H1 (cell line): ENCODE measurements at regions not wholly inside any gene's neighbourhood (a gene's known extent, or its start where the extent isn't known, plus 50 kb on each side); places are given as distances from the start of the nearest gene placed in this dataset.

Experiments used
- CBX8 ChIP-seq: fragments of 300-800, 300-1000 bp; sonication (generic); IDR thresholded peaks from 2 replicates; pipeline ENCODE4 v1.7.1; 2016; ENCODE audit warnings: low read depth, low read length, borderline replicate concordance
- E2F6 ChIP-seq: IDR thresholded peaks from 2 replicates; pipeline ENCODE4 v1.6.1; 2012; ENCODE audit warnings: inconsistent platforms
- EZH2 ChIP-seq: fragments of 200-600 bp; sonication (generic); IDR thresholded peaks from 2 replicates; pipeline ENCODE4 v1.7.1; 2012; ENCODE audit warnings: low read depth, mild to moderate bottlenecking, moderate library complexity, low read length, inconsistent platforms; ENCODE audit not compliant: severe bottlenecking
- GTF2F1 ChIP-seq: IDR thresholded peaks from 2 replicates; pipeline ENCODE4 v1.6.1; 2012; ENCODE audit warnings: low read depth, low read length, improper control_type of control experiment, borderline replicate concordance
- JUN ChIP-seq: IDR thresholded peaks from 2 replicates; pipeline ENCODE4 v1.6.1; 2011; ENCODE audit warnings: low read depth, mild to moderate bottlenecking, improper control_type of control experiment, low read length
- POLR2AphosphoS5 ChIP-seq: IDR thresholded peaks from 2 replicates; pipeline ENCODE4 v1.6.1; 2011; ENCODE audit warnings: low read depth, low read length
- SIX5 ChIP-seq: IDR thresholded peaks from 2 replicates; pipeline ENCODE4 v1.6.1; 2011; ENCODE audit warnings: mild to moderate bottlenecking, low read depth, low read length
- TEAD4 ChIP-seq: IDR thresholded peaks from 2 replicates; pipeline ENCODE4 v1.6.1; 2012; ENCODE audit warnings: low read depth, low read length, inconsistent platforms, mixed read lengths
- TF ChIP-seq, protein P1 (sequence below), 3 experiments: IDR thresholded peaks; 1 replicate in 2 of 3; 2 replicates in 1 of 3; pipeline versions ENCODE4 v1.5.1 to v1.6.1; 2011; ENCODE audit warnings: low read length in 3 of 3, mild to moderate bottlenecking in 3 of 3, inconsistent platforms in 2 of 3, low read depth in 1 of 3, moderate library complexity in 1 of 3; ENCODE audit not compliant: insufficient read depth in 1 of 3; ENCODE audit errors: control extremely low read depth in 1 of 3

- no peak for TF ChIP-seq POLR2AphosphoS5
- no peak for TF ChIP-seq CBX8
- TF ChIP-seq TEAD4, result no peak
- TF ChIP-seq EZH2, result no peak
- TF ChIP-seq JUN, result no peak
- no peak for TF ChIP-seq GTF2F1
- TF ChIP-seq, protein P1, sequence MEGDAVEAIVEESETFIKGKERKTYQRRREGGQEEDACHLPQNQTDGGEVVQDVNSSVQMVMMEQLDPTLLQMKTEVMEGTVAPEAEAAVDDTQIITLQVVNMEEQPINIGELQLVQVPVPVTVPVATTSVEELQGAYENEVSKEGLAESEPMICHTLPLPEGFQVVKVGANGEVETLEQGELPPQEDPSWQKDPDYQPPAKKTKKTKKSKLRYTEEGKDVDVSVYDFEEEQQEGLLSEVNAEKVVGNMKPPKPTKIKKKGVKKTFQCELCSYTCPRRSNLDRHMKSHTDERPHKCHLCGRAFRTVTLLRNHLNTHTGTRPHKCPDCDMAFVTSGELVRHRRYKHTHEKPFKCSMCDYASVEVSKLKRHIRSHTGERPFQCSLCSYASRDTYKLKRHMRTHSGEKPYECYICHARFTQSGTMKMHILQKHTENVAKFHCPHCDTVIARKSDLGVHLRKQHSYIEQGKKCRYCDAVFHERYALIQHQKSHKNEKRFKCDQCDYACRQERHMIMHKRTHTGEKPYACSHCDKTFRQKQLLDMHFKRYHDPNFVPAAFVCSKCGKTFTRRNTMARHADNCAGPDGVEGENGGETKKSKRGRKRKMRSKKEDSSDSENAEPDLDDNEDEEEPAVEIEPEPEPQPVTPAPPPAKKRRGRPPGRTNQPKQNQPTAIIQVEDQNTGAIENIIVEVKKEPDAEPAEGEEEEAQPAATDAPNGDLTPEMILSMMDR (IDR thresholded peaks at IDR 0.05; ENCODE audit: control extremely low read depth in 1 of 3, insufficient read depth in 1 of 3, low read depth in 1 of 3, low read length in 3 of 3), result no peak
- no peak for TF ChIP-seq SIX5
- no peak for TF ChIP-seq E2F6
Measured at GRCh38 chr10:22058201-22058600, 54.7 kb upstream of the DNAJC1 start.
